OCI-M2 (cell line): ENCODE measurements at regions not wholly inside any gene's neighbourhood (a gene's known extent, or its start where the extent isn't known, plus 50 kb on each side); places are given as distances from the start of the nearest gene placed in this dataset.

Source experiments
- DNase-seq: peaks from one replicate; lab custom pipeline; 2025; ENCODE audit not compliant: unreplicated experiment; lab: John Stamatoyannopoulos, UW

GRCh38 chr4:117783716-117784115 lies 250.6 kb upstream of the NDST3 start:
- no peak for DNase-seq

- DNase-seq, result no peak
Measured at GRCh38 chr4:117784266-117784665, 250.0 kb upstream of the NDST3 start.

- no peak for DNase-seq
Measured at GRCh38 chr4:117786566-117786965, 247.7 kb upstream of the NDST3 start.

GRCh38 chr4:117793845-117794480 lies 240.3 kb upstream of the NDST3 start:
- no peak for DNase-seq

DNA sequence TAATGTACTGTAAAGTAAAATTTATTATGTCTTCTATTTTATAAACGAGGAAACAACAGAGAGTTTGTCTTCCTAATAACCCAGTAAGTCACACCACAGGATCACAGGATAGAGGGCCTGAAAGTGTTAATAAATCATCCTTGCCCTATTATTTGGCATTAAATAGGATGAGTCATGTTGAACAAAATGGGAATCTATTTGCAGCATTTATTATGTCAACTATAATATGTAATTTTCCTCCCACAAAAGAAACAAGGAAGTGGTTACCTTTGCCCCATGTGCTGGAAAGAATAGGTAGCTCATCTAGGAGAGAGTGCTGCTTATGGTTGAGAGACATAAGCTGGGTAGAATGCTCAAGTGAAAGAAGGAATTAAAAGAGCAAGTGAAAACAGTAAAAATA lies 237.6 kb upstream of the NDST3 start:
- no peak for DNase-seq

DNA sequence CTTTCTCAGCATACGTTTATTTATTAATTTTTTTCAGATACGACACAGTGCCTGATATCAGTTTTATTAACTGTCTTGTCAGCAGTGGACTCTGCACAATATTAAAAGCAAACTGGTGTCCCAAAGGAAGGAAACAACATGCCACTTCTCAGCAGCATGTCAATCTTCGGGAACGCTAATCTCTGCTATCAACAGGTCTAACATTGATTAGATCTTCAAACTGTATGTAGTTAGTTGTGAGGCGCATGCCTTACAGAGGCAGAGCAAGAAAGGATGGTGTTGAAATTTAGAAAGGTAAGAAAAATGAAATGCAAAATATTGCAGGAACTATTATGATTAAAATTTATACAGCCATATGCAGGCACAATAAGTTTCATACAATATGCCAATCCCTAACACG lies 233.7 kb upstream of the NDST3 start:
- no peak for DNase-seq

GRCh38 chr4:117801756-117802155 lies 232.5 kb upstream of the NDST3 start:
- no peak for DNase-seq

- no peak for DNase-seq
Measured at GRCh38 chr4:117811731-117812130, 222.6 kb upstream of the NDST3 start.

GRCh38 chr4:117814277-117815246 lies 219.7 kb upstream of the NDST3 start:
- DNase-seq, result no peak

DNA sequence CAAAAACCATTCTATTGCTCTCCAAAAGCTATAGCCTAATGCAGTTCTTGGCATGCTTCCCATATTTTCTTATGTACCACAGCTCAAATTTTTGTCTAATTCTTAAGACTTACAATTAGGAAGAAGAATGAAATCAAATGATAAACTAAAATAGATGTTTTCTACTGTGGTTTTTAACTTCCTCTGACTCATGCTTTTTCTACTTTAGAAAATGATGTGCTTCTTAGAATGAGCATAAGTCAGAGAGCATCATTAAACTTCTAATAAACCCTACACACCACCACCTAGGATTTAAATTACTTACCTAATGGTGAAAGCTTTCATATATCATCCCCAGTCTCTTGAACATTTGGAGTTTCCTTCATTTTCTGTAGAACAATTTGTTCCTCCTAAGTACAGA lies 217.0 kb upstream of the NDST3 start:
- DNase-seq, result no peak

DNA sequence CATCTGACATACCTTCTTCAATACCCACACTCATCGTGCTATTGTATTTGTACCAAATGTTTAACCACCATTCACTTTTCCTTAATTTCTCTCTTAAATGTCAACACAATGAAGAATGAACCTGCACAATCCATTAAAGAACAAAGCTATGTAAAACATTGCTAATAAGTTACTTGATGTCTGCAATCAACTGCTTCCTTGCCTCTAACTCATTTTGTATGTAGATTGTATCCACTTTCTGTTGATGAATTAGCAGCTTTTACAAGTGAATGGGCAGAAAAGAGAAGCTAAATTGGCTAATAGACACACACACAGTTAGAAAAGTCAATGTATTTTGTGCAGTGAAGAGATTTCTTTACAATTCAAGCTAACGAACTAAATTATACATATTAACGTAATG lies 212.5 kb upstream of the NDST3 start:
- DNase-seq, result no peak

DNA sequence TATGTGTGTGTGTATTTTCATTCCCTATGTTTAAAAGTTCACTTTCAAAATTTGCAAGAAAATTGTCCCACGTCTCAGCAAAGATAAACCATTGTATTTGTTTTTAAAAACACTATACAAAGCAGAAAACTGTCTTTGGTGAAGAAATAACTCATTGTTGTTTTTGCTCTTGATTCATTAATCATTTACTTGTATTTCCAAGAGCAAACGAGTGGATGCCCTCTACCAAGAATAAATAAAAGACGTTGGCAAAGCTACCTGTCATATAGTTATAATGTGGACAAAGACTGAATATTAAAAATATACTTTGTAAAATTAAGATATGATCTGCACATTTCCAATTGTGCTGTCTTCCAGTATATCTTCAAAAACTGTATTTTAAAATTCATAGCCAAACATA lies 210.9 kb upstream of the NDST3 start:
- DNase-seq, result no peak

GRCh38 chr4:117825600-117825999 lies 208.7 kb upstream of the NDST3 start:
- DNase-seq, result no peak

DNA sequence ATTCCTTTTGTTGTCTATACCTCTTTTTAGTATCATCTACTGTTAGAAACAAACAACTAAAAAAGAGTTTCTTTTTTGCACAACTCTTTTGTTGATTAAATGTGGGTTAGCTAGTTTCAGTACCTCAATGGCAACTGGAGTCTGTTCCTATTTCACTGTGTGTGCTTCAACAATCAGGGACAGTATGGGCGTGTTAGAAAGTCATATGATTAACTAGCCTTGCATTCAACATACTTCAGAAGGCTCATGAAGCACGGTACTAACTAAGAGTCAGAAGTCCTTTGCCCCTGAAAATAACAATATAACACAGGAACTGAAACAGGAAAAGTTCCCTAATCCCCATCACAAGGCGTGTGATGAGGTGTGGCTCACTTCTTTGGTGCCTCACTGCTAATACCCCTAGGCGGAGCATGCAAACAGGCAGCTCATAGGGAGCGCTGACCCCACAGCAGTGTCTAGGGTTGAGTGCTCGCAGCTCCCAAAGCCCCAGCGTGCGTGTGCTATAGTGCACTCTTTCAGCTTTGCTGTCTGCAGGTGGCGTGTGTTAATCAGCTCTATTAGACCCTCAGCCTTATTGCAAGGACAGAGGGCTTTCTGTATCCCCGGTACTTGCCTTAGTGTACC lies 203.1 kb upstream of the NDST3 start:
- no peak for DNase-seq

- DNase-seq, result no peak
Measured at GRCh38 chr4:117835566-117835965, 198.7 kb upstream of the NDST3 start.

GRCh38 chr4:117844594-117844993 lies 189.7 kb upstream of the NDST3 start:
- DNase-seq, result no peak

DNA sequence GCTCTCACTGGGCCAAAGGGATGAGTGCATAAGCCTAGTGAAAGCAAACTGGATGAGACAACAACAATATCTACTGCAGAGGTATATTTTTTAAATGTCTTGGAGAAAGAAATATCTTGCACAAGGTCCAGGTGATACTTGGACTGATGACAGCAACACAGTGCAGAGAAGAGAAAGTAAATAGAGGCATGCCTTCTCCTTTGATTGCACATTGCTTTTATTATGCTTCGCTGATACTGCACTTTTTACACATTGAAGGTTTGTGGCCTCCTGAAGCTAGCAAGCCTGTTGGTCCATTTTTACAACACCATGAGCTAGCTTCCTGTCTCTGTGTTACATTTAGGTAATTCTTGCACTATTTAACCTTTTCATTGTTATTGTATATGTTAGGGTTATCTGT lies 189.0 kb upstream of the NDST3 start:
- DNase-seq, result no peak

DNA sequence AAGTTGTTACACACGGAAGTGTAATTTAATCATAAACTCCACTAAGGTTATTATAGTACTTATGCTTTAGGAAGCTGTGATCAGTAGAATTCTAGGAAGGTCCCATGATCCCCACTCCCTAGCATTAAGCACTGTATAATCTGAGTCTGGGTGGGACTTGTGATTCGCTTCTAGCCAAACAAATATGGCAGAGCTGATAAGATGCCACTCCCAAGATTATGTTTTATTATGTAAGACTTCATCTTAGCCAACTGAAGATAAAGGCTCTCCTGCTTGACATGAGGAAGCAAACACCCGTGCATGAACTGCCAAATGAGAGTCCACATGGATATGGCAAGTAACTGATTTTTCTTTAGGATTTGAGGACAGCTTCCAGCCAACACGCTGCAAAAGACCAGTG lies 186.4 kb upstream of the NDST3 start:
- DNase-seq, result no peak

GRCh38 chr4:117868201-117868600 lies 166.1 kb upstream of the NDST3 start:
- no peak for DNase-seq

- no peak for DNase-seq
Measured at GRCh38 chr4:117873779-117874178, 160.5 kb upstream of the NDST3 start.

DNA sequence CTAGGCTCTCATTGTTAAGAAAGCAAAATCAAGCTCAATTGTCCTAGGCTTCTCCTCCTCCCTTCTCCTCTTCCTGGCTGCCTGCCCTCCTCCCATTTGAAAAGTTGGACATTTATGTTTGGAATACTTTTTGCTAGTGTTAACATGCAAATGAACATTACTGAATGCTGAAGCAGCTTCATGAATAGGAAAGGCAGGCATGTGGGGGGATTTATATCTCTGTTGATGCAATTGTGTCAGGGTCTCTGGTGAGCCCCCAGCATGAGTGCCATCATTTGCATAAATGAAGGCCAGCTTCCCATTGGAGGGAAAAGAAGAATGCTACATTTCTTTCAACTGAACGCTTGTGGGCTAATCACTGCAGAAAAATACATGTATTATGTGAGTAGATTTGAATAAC lies 160.1 kb upstream of the NDST3 start:
- no peak for DNase-seq

DNA sequence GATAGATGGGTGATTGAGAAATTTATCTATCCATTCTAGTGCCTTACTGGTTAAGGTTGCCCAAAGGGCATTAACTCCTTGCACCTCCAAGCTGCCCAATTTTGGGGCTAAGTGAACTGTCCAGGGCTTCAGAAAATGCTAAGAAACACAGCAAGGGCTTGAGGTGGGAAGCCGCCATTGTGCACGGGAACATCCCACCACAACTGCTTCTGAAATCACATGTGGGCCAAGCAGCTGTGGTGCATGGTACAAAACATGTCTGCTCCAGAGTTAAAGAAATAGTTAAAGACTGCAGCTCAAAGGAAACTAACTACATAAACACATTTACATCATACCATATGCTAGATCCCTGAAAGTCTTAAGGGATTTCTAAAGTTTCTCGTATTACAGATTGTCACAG lies 144.3 kb upstream of the NDST3 start:
- DNase-seq, result no peak
